Middle frontal gyrus (tissue), 1 donor: ENCODE measurements at regions not wholly inside any gene's neighbourhood (a gene's known extent, or its start where the extent isn't known, plus 50 kb on each side); places are given as distances from the start of the nearest gene placed in this dataset.
"Not testable (repeated sequence)": the region's sequence is repeated elsewhere in the genome, so short reads cannot be mapped to it uniquely, and the experiment has no call there.

ENCODE experiments used
- DNase-seq: peaks from one replicate; pipeline ENCODE4 v3.0.0-alpha.2; 2015; ENCODE audit warnings: low spot score; ENCODE audit errors: extremely low spot score

DNA sequence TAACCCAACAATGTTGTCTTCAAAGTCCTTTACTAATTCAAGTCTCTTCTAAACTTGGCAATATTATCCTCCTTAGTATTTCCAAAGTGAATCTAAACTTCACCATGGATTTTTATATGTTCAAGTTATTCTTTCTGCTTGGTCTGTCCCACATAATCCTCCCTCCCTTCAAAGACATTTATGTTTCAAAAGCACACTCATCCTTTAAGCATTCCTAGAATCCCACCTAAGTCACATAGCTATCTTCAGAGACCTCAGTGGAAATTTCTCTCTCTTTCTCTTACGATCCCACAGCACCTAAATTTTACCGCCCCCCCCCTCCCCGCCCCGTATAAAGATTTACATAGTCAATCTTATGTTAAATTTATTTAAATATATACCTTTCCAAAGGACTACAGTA is 314.9 kb upstream of the GRIA3 start:
- no peak for DNase-seq

DNA sequence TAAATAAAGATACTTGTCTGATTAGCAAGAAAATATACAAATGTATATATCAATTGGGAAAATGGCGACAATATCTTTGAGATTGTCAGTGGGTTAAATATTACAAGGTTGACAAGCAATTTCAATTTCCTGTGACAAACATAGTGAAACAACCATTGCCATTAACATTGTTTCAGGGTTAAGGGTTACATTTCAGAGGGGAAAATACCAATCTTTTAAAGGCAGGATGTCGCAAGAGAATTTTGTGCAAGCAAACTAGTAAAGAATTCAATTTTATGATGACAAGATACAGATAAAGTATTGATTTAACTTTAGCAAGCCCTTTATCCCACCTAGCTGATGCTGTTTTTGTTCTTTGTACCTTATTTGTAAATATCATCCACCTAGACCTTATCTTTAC is 305.8 kb upstream of the GRIA3 start:
- DNase-seq, result no peak

DNA sequence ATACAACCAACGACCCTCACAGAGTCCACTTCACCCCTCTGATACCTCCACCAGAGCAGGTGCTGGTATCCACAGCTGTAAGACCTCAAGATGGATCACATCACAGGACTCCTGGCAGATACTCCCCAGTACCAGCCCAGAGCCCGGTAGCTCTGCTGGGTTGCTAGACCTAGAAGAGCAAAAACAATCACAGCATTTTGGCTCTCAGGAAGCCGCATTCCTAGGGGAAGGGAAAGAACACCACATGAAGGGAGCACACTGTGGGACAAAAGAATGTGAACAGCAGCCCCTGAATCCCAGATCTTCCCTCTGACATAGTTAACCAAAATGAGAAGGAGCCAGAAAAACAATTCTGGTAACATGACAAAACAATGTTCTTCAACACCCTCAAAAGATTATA is 303.1 kb upstream of the GRIA3 start:
- no peak for DNase-seq

DNA sequence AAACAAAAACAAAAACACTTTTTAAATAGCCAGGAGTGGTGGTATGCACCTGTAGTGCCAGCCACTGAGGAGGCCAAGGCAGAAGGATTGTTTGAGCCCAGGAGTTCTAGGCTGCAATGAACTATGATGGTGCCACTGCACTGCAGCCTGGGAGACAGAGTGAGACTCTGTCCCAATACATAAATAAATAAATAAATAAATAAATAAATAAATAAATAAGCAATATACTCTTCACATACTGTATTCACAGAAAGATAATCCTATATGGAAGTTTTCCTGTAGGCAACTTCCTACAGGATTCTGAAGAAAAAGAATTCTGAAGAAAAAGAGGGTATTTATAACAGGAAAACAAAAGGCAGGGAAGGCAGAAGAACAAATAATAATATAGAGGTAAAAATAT is 293.3 kb upstream of the GRIA3 start:
- no peak for DNase-seq

DNA sequence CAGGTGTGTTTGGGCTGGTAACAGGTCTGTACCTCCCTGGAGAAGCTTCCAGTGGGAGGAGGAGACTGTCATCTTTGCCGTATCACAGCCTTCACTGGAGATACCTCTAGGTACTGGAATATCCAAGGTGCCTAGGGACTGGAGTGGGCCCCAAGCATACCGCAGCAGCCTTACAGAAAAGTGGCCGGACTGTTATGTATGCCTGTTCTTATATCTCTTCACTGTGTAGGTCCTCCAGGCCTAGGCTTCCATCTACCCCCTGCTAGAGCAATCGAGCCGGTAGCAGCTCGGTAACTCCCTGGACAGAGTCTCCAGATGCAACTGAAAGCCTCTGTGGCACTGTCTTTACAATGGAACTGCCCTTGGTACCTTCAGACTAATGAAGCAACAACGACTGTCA is 277.4 kb upstream of the GRIA3 start:
- no peak for DNase-seq

DNA sequence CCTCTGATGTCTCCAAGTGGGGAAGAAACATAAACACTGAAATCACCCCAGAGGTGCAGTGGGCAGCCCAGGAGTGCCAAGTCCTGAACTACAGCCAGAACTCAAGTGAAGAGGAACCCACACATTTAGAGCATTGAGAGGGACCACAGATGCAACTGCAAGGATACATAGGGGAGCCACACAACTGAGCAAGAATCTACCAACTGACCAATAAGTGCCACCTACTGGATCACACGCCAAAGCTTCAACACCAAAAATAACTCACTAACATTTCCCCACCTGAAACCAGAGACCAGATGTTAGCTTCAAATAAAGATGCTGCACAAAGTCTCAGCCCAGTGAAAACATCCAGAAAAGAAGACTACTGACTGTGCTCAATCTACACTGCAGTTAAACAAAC is 276.7 kb upstream of the GRIA3 start:
- no peak for DNase-seq

DNA sequence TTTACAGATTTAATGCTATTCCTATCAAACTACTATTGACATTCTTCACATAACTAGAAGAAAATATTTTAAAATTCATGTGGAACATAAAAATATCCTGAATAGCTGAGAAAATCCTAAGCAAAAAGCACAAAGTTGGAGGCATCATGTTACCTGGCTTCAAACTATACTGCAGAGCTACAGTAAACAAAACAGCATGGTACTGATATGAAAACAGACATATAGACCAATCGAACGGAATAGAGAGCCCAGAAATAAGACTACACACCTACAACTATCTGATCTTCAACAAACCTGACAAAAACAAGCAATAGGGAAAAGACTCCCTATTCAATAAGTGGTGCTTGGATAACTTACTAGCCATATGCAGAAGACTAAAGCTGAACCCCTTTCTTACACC is 273.4 kb upstream of the GRIA3 start:
- no peak for DNase-seq

DNA sequence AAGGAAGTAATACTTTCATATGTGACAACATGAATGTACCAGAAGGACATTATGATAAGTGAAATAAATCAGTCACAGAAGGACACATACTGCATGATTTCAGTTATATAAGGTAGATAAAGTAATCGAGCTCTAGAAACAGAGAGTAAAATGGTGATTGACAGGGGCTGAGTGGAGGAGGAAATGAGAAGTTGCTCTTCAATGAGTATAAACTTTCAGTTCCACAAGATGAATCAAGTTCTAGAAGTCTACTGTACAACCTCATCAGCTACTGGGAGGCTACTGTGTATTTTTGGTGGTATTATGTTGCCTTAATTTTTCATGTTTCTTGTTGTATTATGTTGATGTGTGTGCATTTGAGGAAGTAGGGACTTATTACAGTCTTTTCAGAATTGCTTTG is 270.9 kb upstream of the GRIA3 start:
- no peak for DNase-seq

DNA sequence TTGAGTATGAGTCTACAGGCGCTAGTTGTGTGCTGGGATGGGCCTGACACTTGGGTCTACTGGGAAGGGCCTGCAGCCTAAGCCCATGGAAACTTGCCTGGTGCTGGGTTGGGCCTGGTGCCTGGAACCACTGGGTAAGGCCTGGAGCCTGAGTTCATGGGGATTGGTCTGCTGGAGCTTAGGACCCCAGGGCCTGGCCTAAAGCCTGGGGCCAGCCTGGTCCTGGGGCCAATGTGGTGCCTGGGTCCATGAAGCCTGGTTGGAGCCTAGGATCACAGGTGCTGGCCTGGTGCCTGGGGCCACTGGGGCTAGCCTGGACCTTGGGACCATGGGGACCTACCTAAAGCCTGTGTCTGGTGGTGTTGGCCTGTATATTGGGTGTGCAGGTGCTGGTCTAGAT is 270.3 kb upstream of the GRIA3 start:
- DNase-seq, result no peak

DNA sequence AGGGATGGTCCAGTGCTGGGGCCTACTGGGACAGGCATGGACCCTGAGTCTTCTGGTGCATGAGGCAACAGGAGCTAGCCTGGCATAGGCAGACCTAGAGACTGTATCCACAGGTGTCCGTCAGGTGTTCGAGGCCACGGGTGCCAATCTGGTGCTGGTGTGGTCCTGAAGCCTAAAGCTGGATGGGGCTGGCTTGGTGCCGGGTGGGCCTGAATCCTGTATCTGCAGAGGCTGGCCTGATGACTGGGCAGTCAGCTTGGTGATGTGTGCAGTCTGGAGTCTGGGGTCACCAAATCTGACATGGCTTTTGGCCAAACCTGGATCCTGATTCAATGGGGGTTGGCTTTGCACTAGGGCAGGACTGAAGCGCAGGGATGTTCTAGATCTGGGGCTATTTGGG is 269.8 kb upstream of the GRIA3 start:
- DNase-seq, result no peak

DNA sequence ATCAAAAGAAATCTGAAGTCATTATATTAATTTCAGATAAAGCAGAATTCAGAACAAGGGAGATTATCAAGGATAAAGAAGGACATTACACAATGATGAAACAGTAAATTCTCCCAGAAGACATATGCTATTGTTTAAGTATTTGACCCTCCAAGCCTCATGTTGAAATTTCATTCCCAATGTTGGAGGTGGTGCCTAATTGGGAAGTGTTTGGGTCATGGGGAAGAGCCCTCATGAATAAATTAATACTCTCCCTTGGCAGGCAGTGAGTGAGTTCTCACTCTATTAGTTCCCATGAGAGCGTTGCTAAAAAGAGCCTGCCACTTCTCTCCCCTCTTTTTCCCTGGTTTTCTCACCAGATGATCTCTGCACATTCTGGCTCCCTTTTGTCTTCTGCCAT is 249.9 kb upstream of the GRIA3 start:
- no peak for DNase-seq

DNA sequence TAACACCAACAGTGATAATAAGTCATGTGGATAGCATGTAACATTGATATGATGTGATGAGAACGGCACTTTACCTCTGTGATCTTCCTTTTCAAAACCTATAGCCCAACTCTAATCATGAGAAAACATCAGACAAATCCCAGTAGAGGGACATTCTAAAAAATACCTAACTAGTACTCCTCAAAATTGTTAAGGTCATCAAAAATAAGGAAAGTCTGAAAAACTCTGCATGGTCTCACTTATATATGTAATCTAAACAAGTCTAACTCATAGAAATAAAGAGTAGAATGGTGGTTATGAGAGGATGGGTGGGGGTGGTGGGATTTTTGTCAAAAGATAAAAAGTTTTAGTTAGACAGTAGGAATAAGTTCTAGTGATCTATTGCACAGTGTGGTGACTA is 243.9 kb upstream of the GRIA3 start:
- no peak for DNase-seq

DNA sequence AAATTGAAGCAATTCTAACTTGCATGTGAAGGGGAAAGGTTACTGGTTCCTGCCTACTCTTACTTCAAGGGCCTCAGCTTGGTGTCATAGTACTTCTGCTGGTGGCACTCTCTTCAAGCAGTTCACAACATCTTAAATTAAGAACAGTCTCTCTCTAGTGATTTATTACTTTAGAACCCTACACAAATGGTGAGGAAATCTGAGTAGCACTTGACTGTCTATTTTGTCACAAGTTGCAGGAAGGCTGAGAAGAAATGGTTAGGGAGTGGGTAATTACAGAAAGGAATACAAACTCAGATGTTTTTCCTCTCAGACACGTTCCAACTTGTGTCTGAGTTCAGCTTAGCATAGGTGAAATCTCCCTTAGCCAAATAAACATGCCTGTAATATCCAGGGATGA is 242.3 kb upstream of the GRIA3 start:
- no peak for DNase-seq

DNA sequence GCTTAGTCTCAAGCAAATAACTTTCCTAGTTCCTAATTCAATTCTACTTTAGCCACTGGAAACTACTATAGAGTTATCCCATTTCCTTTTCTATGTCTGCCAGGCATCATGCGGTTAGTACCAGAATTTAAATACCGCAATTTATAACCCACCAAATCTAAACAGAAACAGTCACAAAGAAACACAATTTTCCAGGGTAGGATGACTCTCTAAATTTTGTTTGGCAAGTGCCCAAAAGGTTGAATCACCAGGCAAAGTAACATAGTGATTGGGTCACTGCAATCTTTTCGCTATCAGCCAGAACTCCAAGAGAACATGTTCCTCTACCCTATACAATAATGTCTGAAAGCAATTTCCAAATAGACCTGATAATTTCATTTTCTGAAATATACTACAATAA is 240.2 kb upstream of the GRIA3 start:
- DNase-seq, result no peak

DNA sequence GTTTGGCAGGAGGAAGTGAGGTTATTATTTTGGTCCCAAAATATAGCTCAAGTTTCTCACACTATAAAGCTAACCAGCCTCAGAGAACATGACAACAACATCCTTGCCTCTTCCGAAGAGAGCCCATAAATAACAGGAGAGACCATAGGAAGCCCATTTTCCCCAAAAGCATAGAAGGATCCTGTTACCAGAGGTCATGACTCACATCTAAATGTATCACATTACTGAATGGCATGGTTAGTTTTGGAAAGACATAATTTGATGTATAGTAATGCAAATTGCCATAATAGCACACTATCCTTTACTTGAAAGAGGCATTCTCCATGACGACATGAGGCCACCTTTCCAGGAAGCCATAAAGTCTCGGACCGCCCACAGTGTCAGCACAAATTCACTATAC is 238.8 kb upstream of the GRIA3 start:
- DNase-seq, result no peak

DNA sequence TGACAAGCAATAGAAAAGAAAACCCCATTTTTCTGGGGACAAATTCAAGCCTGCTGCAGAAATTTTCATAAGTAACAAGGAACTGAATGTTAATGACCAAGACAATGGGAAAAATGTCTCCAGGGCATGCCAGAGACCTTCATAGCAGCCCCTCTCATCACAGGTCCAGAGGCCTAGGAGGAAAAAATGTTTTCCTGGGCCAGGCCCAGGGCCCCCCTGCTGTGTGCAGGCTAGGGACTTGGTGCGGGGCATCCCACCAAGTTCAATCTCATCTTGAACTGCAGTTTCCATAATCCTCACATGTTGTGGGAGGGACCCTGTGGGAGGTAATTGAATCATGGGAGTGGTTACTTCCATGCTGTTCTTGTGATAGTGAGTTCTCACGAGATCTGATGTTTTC is 211.5 kb upstream of the GRIA3 start:
- DNase-seq, result no peak

DNA sequence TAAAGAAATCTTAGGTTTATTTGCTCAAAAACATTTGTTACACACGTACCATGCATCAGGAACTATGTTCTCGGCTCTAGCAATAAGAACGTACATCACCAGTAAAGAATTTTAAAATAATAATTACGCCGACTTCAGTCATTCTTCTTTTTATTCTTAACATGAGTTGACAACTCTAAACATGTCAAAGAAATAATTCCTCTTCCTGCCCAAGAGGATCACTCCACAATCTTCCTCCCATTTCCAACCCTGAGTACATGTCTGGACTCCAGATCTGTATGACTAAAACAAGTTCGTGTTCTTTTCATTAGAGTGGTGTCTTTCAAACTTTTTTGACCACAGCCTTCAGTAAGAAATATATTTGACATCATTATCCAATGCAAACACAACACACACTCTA is 201.6 kb upstream of the GRIA3 start:
- no peak for DNase-seq

DNA sequence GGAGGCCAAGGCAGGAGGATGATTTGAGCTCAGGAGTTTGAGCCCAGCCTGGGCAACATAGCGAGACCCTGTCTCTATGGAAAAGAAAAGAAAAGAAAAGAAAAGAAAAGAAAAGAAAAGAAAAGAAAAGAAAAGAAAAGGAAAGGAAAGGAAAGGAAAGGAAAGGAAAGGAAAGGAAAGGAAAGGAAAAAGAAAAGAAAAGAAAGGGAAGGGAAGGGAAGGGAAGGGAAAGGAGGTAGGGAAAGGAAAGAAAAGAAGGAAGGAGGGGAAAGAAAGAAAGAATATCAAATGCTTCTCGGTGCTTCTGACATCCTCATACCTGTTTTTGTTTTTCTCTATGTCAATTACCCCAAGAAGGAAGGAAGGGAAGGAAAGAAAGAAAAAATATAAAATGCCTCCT is 181.2 kb upstream of the GRIA3 start:
- not testable (repeated sequence) for DNase-seq

DNA sequence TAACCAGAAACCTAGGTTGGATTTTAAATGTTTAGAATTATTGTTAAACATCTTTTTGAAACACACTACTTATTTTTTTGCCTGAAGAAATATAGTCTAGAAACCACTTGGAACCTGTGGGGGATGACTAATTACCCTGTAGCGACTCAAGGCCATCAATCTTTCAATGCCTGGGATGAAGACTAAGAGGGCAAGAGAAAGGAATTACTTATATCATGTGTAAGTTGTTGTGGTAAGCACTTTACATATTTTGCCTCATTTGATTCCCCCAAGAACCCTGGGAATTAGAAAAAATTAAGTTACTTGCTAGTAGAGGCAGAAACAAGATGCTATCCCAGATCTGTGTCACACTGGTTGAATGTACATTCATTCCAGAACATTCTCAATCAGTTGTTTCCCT is 170.9 kb upstream of the GRIA3 start:
- no peak for DNase-seq

DNA sequence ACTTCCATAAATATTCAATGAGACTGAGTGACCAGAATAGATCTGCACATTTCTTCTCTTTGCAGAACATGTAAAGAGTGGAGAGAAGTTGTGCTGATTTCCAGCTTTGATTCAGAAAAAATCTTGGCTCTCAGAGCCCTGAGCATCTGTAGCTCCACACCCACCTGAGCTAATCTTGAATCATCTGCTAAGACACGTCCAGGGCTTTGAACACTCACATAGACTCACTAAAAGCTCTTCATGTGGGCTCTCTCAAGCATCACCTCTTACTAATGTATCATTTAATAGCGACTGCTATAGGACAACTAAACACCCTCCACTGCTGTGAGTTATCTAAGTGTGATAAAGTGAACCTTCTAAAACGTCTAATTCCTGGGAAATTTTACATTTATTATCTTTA is 147.7 kb upstream of the GRIA3 start:
- DNase-seq, result no peak

DNA sequence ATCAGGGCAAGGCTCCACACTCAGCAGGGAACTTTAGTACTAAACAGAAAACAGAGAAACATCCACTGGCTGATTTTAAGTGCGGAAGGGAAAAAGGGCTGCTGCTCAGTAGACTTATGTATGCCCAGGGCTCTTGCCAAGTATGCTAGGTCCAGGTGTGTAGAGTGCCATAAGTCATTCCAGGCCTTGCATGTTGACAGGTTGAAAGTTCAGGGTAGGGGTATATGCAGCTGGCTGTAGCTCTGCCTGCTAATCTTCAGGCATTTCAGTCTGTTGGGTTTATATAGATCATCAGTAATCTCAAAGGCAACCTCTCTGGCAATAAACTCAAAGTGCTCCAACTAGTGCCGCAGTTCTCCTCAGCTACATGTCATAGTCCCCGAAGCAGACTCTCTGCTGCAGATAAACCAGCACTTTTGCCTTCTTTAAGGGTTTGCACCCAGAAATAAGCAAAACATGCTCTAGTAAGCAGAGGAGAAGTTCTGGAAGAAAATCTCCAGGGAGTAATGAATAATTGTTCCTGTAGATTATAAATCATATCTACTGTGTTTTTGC is 134.9 kb upstream of the GRIA3 start:
- DNase-seq, result no peak

DNA sequence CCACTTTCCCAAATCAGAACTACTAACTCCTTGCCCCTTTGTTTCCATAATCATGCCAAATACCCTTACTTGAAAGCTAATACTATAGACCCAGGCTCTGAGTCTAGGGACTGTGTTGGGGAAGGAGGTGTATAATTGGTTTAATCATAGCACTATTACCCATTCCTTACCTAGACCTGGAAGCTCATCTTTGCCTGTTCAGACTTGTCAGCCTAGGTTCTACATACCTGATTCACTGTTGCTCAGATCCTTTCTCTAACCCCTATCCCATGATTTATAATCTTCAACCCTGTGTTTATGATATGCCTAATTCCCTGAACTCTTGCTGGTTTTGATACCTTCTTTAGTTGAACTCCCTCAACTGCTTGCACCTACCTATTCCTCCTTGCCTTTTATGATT is 123.1 kb upstream of the GRIA3 start:
- DNase-seq, result no peak

DNA sequence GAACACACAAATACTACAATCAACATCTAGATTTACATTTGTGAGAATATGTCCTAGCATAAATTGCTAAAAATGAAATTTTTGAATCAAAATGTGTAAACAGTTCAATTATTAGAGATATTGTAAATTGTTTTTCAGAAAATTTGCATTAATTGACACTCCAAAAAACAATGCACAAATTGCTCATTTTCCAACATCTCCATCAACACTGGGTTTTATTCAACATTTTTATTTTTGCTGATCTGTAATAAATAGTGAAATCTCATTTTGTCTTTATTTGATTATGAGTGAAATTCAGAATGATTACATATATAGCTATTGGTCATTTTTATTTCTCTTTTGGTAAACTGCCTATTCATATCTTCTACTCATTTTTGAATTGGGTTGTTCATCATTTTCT is 120.0 kb upstream of the GRIA3 start:
- DNase-seq, result no peak

DNA sequence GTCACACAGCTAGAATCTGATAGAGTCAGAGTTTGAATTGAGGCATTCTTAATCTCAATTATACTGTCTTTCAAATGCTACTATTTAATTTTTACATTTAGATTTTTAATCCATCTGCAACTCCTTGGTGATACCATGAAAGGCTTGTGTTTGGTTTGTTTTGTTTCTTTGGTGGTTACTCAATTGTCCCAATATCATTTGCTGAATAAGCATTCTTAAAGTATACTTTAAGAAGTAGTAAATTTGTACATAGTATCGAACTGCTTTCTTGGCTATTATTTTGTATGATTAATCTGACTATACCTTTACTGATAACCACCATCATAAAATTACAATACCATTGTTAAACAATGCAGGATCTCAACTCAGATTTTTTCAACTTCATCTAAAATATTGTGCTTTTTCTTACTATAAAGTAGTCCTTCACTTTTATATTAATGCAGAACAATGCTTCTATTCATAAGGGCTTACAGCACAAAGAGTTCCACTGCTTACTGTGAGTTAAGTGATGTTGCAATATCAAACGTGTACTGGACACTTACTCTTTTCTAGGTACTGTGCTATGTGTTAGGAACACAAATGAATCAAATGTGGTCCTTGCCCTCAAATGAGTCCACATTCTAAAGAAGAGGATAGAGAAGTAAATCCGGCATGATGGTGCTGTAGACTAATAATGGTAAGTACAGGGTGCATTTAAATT is 111.2 kb upstream of the GRIA3 start:
- no peak for DNase-seq
